ENCODE measurements at regions not wholly inside any gene's neighbourhood (a gene's known extent, or its start where the extent isn't known, plus 50 kb on each side); places are given as distances from the start of the nearest gene placed in this dataset.

- H3K4me3 ChIP-seq (ENCODE audit: low read depth, low read length), result no peak overlapping the region
- H3K4me1 ChIP-seq (ENCODE audit: control insufficient read depth, insufficient read depth, low read length), result peaks cover 4% of the 10 kb centered on the region; the same call in 1 of the 2 replicates
- H3K9me3 ChIP-seq (ENCODE audit: control insufficient read depth, insufficient read depth, low read depth, low read length), result no peaks in the 10 kb centered on the region
- no peaks in the 10 kb centered on the region for H3K36me3 ChIP-seq (ENCODE audit: control insufficient read depth, insufficient read depth, low read length)
- no peaks in the 10 kb centered on the region for H3K27me3 ChIP-seq (ENCODE audit: control insufficient read depth, insufficient read depth, low read length)
- no peak overlapping the region for H3K27ac ChIP-seq (ENCODE audit: low read depth, low read length)
- H3K9ac ChIP-seq (ENCODE audit: low read length), result no peak overlapping the region
Measured at GRCh38 chr7:156153590-156153989, 341.3 kb upstream of the SHH start.

- Histone ChIP-seq H3K4me1 (ENCODE audit: control insufficient read depth, insufficient read depth, low read length) (peaks cover 4% of the 10 kb centered on the region; the same call in 1 of the 2 replicates), H3K27ac (ENCODE audit: low read depth, low read length) (no peak overlapping the region), H3K36me3 (ENCODE audit: control insufficient read depth, insufficient read depth, low read length) (no peaks in the 10 kb centered on the region), H3K9ac (ENCODE audit: low read length) (no peak overlapping the region), H3K4me3 (ENCODE audit: low read depth, low read length) (no peak overlapping the region), H3K27me3 (ENCODE audit: control insufficient read depth, insufficient read depth, low read length) (no peaks in the 10 kb centered on the region), H3K9me3 (ENCODE audit: control insufficient read depth, insufficient read depth, low read depth, low read length) (no peaks in the 10 kb centered on the region)
Measured at GRCh38 chr7:156152390-156152789, 340.1 kb upstream of the SHH start.

GRCh38 chr7:156151658-156152057 is 339.4 kb upstream of the SHH start:
- Histone ChIP-seq H3K9me3 (ENCODE audit: control insufficient read depth, insufficient read depth, low read depth, low read length) (no peaks in the 10 kb centered on the region), H3K9ac (ENCODE audit: low read length) (no peak overlapping the region), H3K27me3 (ENCODE audit: control insufficient read depth, insufficient read depth, low read length) (no peaks in the 10 kb centered on the region), H3K4me1 (ENCODE audit: control insufficient read depth, insufficient read depth, low read length) (peaks cover 4% of the 10 kb centered on the region; the same call in 1 of the 2 replicates), H3K36me3 (ENCODE audit: control insufficient read depth, insufficient read depth, low read length) (no peaks in the 10 kb centered on the region), H3K4me3 (ENCODE audit: low read depth, low read length) (no peak overlapping the region), H3K27ac (ENCODE audit: low read depth, low read length) (no peak overlapping the region)

GRCh38 chr7:156151078-156151477 is 338.8 kb upstream of the SHH start:
- no peak overlapping the region for H3K9ac ChIP-seq (ENCODE audit: low read length)
- H3K9me3 ChIP-seq (ENCODE audit: control insufficient read depth, insufficient read depth, low read depth, low read length), result no peaks in the 10 kb centered on the region
- no peaks in the 10 kb centered on the region for H3K36me3 ChIP-seq (ENCODE audit: control insufficient read depth, insufficient read depth, low read length)
- H3K4me3 ChIP-seq (ENCODE audit: low read depth, low read length), result no peak overlapping the region
- H3K27ac ChIP-seq (ENCODE audit: low read depth, low read length), result no peak overlapping the region
- peaks cover 4% of the 10 kb centered on the region; the same call in 1 of the 2 replicates for H3K4me1 ChIP-seq (ENCODE audit: control insufficient read depth, insufficient read depth, low read length)
- no peaks in the 10 kb centered on the region for H3K27me3 ChIP-seq (ENCODE audit: control insufficient read depth, insufficient read depth, low read length)

GRCh38 chr7:156148995-156149394 is 336.7 kb upstream of the SHH start:
- Histone ChIP-seq H3K9me3 (ENCODE audit: control insufficient read depth, insufficient read depth, low read depth, low read length) (no peaks in the 10 kb centered on the region), H3K4me3 (ENCODE audit: low read depth, low read length) (no peak overlapping the region), H3K9ac (ENCODE audit: low read length) (no peak overlapping the region), H3K4me1 (ENCODE audit: control insufficient read depth, insufficient read depth, low read length) (peaks cover 4% of the 10 kb centered on the region; the same call in 1 of the 2 replicates), H3K27me3 (ENCODE audit: control insufficient read depth, insufficient read depth, low read length) (no peaks in the 10 kb centered on the region), H3K27ac (ENCODE audit: low read depth, low read length) (no peak overlapping the region), H3K36me3 (ENCODE audit: control insufficient read depth, insufficient read depth, low read length) (no peaks in the 10 kb centered on the region)

- Histone ChIP-seq H3K9ac (ENCODE audit: low read length) (no peak overlapping the region), H3K4me1 (ENCODE audit: control insufficient read depth, insufficient read depth, low read length) (peaks cover 4% of the 10 kb centered on the region; the same call in 1 of the 2 replicates), H3K4me3 (ENCODE audit: low read depth, low read length) (no peak overlapping the region), H3K9me3 (ENCODE audit: control insufficient read depth, insufficient read depth, low read depth, low read length) (no peaks in the 10 kb centered on the region), H3K27ac (ENCODE audit: low read depth, low read length) (no peak overlapping the region), H3K27me3 (ENCODE audit: control insufficient read depth, insufficient read depth, low read length) (no peaks in the 10 kb centered on the region), H3K36me3 (ENCODE audit: control insufficient read depth, insufficient read depth, low read length) (no peaks in the 10 kb centered on the region)
Measured at GRCh38 chr7:156148547-156148946, 336.3 kb upstream of the SHH start.

- no peak overlapping the region for H3K4me3 ChIP-seq (ENCODE audit: low read depth, low read length)
- no peaks in the 10 kb centered on the region for H3K27me3 ChIP-seq (ENCODE audit: control insufficient read depth, insufficient read depth, low read length)
- H3K9ac ChIP-seq (ENCODE audit: low read length), result no peak overlapping the region
- H3K36me3 ChIP-seq (ENCODE audit: control insufficient read depth, insufficient read depth, low read length), result no peaks in the 10 kb centered on the region
- no peaks in the 10 kb centered on the region for H3K9me3 ChIP-seq (ENCODE audit: control insufficient read depth, insufficient read depth, low read depth, low read length)
- H3K27ac ChIP-seq (ENCODE audit: low read depth, low read length), result no peak overlapping the region
- H3K4me1 ChIP-seq (ENCODE audit: control insufficient read depth, insufficient read depth, low read length), result peaks cover 4% of the 10 kb centered on the region; the same call in 1 of the 2 replicates
Measured at GRCh38 chr7:156147756-156148504, 335.7 kb upstream of the SHH start.

- Histone ChIP-seq H3K4me1 (ENCODE audit: control insufficient read depth, insufficient read depth, low read length) (peaks cover 4% of the 10 kb centered on the region; the same call in 1 of the 2 replicates), H3K9me3 (ENCODE audit: control insufficient read depth, insufficient read depth, low read depth, low read length) (no peaks in the 10 kb centered on the region), H3K9ac (ENCODE audit: low read length) (no peak overlapping the region), H3K4me3 (ENCODE audit: low read depth, low read length) (no peak overlapping the region), H3K27me3 (ENCODE audit: control insufficient read depth, insufficient read depth, low read length) (no peaks in the 10 kb centered on the region), H3K27ac (ENCODE audit: low read depth, low read length) (no peak overlapping the region), H3K36me3 (ENCODE audit: control insufficient read depth, insufficient read depth, low read length) (no peaks in the 10 kb centered on the region)
Measured at GRCh38 chr7:156147104-156147503, 334.8 kb upstream of the SHH start.

GRCh38 chr7:156145996-156146395 is 333.7 kb upstream of the SHH start:
- H3K4me3 ChIP-seq (ENCODE audit: low read depth, low read length), result no peak overlapping the region
- H3K27me3 ChIP-seq (ENCODE audit: control insufficient read depth, insufficient read depth, low read length), result no peaks in the 10 kb centered on the region

GRCh38 chr7:156145184-156145583 is 332.9 kb upstream of the SHH start:
- H3K27me3 ChIP-seq (ENCODE audit: control insufficient read depth, insufficient read depth, low read length), result no peaks in the 10 kb centered on the region
- no peaks in the 10 kb centered on the region for H3K9me3 ChIP-seq (ENCODE audit: control insufficient read depth, insufficient read depth, low read depth, low read length)
- H3K9ac ChIP-seq (ENCODE audit: low read length), result no peak overlapping the region
- H3K4me3 ChIP-seq (ENCODE audit: low read depth, low read length), result no peak overlapping the region
- H3K4me1 ChIP-seq (ENCODE audit: control insufficient read depth, insufficient read depth, low read length), result no peaks in the 10 kb centered on the region
- no peak overlapping the region for H3K27ac ChIP-seq (ENCODE audit: low read depth, low read length)
- H3K36me3 ChIP-seq (ENCODE audit: control insufficient read depth, insufficient read depth, low read length), result no peaks in the 10 kb centered on the region

More at GRCh38 chr7:156145996-156146395, 333.7 kb upstream of the SHH start:
- H3K36me3 ChIP-seq (ENCODE audit: control insufficient read depth, insufficient read depth, low read length), result no peaks in the 10 kb centered on the region
- H3K4me1 ChIP-seq (ENCODE audit: control insufficient read depth, insufficient read depth, low read length), result no peaks in the 10 kb centered on the region
- no peaks in the 10 kb centered on the region for H3K9me3 ChIP-seq (ENCODE audit: control insufficient read depth, insufficient read depth, low read depth, low read length)
- no peak overlapping the region for H3K9ac ChIP-seq (ENCODE audit: low read length)
- no peak overlapping the region for H3K27ac ChIP-seq (ENCODE audit: low read depth, low read length)

- no peaks in the 10 kb centered on the region for H3K9me3 ChIP-seq (ENCODE audit: control insufficient read depth, insufficient read depth, low read depth, low read length)
- no peak overlapping the region for H3K27ac ChIP-seq (ENCODE audit: low read depth, low read length)
- no peak overlapping the region for H3K4me3 ChIP-seq (ENCODE audit: low read depth, low read length)
- no peaks in the 10 kb centered on the region for H3K27me3 ChIP-seq (ENCODE audit: control insufficient read depth, insufficient read depth, low read length)
- H3K9ac ChIP-seq (ENCODE audit: low read length), result no peak overlapping the region
- no peaks in the 10 kb centered on the region for H3K4me1 ChIP-seq (ENCODE audit: control insufficient read depth, insufficient read depth, low read length)
- no peaks in the 10 kb centered on the region for H3K36me3 ChIP-seq (ENCODE audit: control insufficient read depth, insufficient read depth, low read length)
Measured at GRCh38 chr7:156143683-156144082, 331.4 kb upstream of the SHH start.

Data from HUES6 (cell line).